ENCODE measurements at regions not wholly inside any gene's neighbourhood (a gene's known extent, or its start where the extent isn't known, plus 50 kb on each side); places are given as distances from the start of the nearest gene placed in this dataset.

- Histone ChIP-seq H3K27me3 (ENCODE audit: insufficient read depth, low read length) (no peaks in the 10 kb centered on the region), H4K5ac (ENCODE audit: insufficient read length, low read depth, low read length) (no peak overlapping the region), H3K14ac (ENCODE audit: insufficient read depth, low read length) (no peak overlapping the region), H3K79me2 (ENCODE audit: insufficient read depth, low read length) (no peaks in the 10 kb centered on the region), H3K18ac (ENCODE audit: insufficient read length, low read depth, low read length) (no peak overlapping the region), H3T11ph (ENCODE audit: low read length) (no peak overlapping the region), H2BK20ac (ENCODE audit: low read depth, low read length, poor library complexity, severe bottlenecking) (no peak overlapping the region), H4K91ac (ENCODE audit: insufficient read length, low read depth, low read length) (no peak overlapping the region), H3K27ac (ENCODE audit: insufficient read length, low read depth, low read length) (no peak overlapping the region), H2BK12ac (ENCODE audit: insufficient read length, low read depth, low read length) (no peak overlapping the region), H2AK5ac (ENCODE audit: insufficient read length, low read length) (no peak overlapping the region), H3K9ac (ENCODE audit: extremely low read depth, insufficient read length, low read length) (no peak overlapping the region), H3K79me1 (ENCODE audit: insufficient read depth, low read depth, low read length, poor library complexity, severe bottlenecking) (no peaks in the 10 kb centered on the region), H2BK5ac (ENCODE audit: insufficient read length, low read length) (no peak overlapping the region), H2BK120ac (ENCODE audit: low read depth, low read length, poor library complexity, severe bottlenecking) (no peak overlapping the region), H2AFZ (ENCODE audit: low read length) (no peak overlapping the region), H3K4me1 (ENCODE audit: insufficient read depth, low read length) (no peaks in the 10 kb centered on the region; the same call in 1 of the 2 replicates), H4K20me1 (ENCODE audit: control insufficient read depth, insufficient read depth, insufficient read length) (no peaks in the 10 kb centered on the region), H3K9me3 (ENCODE audit: control insufficient read depth, low read depth, low read length) (no peaks in the 10 kb centered on the region), H3K56ac (ENCODE audit: insufficient read length, low read depth, low read length) (no peak overlapping the region), H3K23me2 (ENCODE audit: insufficient read length, low read depth, low read length, poor library complexity, severe bottlenecking) (peaks cover 3% of the 10 kb centered on the region), H3K4me2 (ENCODE audit: insufficient read depth, insufficient read length, low read length) (no peak overlapping the region), H2BK15ac (ENCODE audit: low read depth, low read length) (no peak overlapping the region), H3K4ac (ENCODE audit: low read depth, low read length) (no peak overlapping the region), H3K23ac (ENCODE audit: insufficient read length, low read depth, low read length) (no peak overlapping the region), H4K8ac (replicated peaks; ENCODE audit: insufficient read length, low read depth, low read length) (no peak overlapping the region)
- H3K27me3 Mint-ChIP-seq (ENCODE audit: low read depth) = no peaks in the 10 kb centered on the region
- peaks cover 49 to 71% (median 59%) of the 10 kb centered on the region in 3 experiments for H3K36me3 Mint-ChIP-seq (ENCODE audit: insufficient read depth in 1 of 3, low read depth in 3 of 3)
- DNase-seq = no peak
- TF ChIP-seq, protein P1, sequence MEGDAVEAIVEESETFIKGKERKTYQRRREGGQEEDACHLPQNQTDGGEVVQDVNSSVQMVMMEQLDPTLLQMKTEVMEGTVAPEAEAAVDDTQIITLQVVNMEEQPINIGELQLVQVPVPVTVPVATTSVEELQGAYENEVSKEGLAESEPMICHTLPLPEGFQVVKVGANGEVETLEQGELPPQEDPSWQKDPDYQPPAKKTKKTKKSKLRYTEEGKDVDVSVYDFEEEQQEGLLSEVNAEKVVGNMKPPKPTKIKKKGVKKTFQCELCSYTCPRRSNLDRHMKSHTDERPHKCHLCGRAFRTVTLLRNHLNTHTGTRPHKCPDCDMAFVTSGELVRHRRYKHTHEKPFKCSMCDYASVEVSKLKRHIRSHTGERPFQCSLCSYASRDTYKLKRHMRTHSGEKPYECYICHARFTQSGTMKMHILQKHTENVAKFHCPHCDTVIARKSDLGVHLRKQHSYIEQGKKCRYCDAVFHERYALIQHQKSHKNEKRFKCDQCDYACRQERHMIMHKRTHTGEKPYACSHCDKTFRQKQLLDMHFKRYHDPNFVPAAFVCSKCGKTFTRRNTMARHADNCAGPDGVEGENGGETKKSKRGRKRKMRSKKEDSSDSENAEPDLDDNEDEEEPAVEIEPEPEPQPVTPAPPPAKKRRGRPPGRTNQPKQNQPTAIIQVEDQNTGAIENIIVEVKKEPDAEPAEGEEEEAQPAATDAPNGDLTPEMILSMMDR (conservative IDR thresholded peaks at IDR 0.05) = no peak
- no peak overlapping the region for H3K27ac Mint-ChIP-seq
- no peak overlapping the region for H3K4me3 Mint-ChIP-seq
- peaks cover 8 to 21% of the 10 kb centered on the region in 2 experiments for H3K9me3 Mint-ChIP-seq
- H3K4me1 Mint-ChIP-seq = peaks cover 7 to 14% of the 10 kb centered on the region in 2 experiments
- no CpG with 5 or more reads among the region's 3 CpGs for WGBS (ENCODE audit: extremely low coverage, insufficient read length, low lambda C conversion rate)
Observed at GRCh38 chr19:5254543-5254942, 86.1 kb downstream of the PTPRS start.
